ENCODE measurements at regions not wholly inside any gene's neighbourhood (a gene's known extent, or its start where the extent isn't known, plus 50 kb on each side); places are given as distances from the start of the nearest gene placed in this dataset.

GRCh38 chr17:15133826-15134225 is 131.3 kb downstream of the PMP22 start:
- Histone ChIP-seq H3K36me3 (no peaks in the 10 kb centered on the region), H3K9me3 (ENCODE audit: severe bottlenecking) (no peaks in the 10 kb centered on the region), H3K27ac (no peak overlapping the region), H3K27me3 (ENCODE audit: insufficient read depth, low read depth, severe bottlenecking) (no peaks in the 10 kb centered on the region), H3K4me3 (ENCODE audit: low read depth, low read length) (no peak overlapping the region)
- TF ChIP-seq CTCF (IDR thresholded peaks at IDR 0.05; ENCODE audit: low read depth, low read length) = no peak
- DNase-seq = no peak

GRCh38 chr17:15133143-15133542 is 132.0 kb downstream of the PMP22 start:
- H3K27me3 ChIP-seq (ENCODE audit: insufficient read depth, low read depth, severe bottlenecking) = no peaks in the 10 kb centered on the region
- no peak overlapping the region for H3K4me3 ChIP-seq (ENCODE audit: low read depth, low read length)
- no peak for DNase-seq
- no peaks in the 10 kb centered on the region for H3K36me3 ChIP-seq
- no peak overlapping the region for H3K27ac ChIP-seq
- H3K9me3 ChIP-seq (ENCODE audit: severe bottlenecking) = no peaks in the 10 kb centered on the region
- TF ChIP-seq CTCF (IDR thresholded peaks at IDR 0.05; ENCODE audit: low read depth, low read length) = no peak

- TF ChIP-seq CTCF (IDR thresholded peaks at IDR 0.05; ENCODE audit: low read depth, low read length) = no peak
- Histone ChIP-seq H3K36me3 (no peaks in the 10 kb centered on the region), H3K4me3 (ENCODE audit: low read depth, low read length) (no peak overlapping the region), H3K27ac (no peak overlapping the region), H3K27me3 (ENCODE audit: insufficient read depth, low read depth, severe bottlenecking) (no peaks in the 10 kb centered on the region), H3K9me3 (ENCODE audit: severe bottlenecking) (no peaks in the 10 kb centered on the region)
- no peak for DNase-seq
Observed at GRCh38 chr17:15130426-15130825, 134.7 kb downstream of the PMP22 start.

GRCh38 chr17:15129986-15130385 is 135.1 kb downstream of the PMP22 start:
- no peak overlapping the region for H3K27ac ChIP-seq
- no peaks in the 10 kb centered on the region for H3K9me3 ChIP-seq (ENCODE audit: severe bottlenecking)
- H3K4me3 ChIP-seq (ENCODE audit: low read depth, low read length) = no peak overlapping the region
- H3K36me3 ChIP-seq = no peaks in the 10 kb centered on the region
- TF ChIP-seq CTCF (IDR thresholded peaks at IDR 0.05; ENCODE audit: low read depth, low read length) = no peak
- no peaks in the 10 kb centered on the region for H3K27me3 ChIP-seq (ENCODE audit: insufficient read depth, low read depth, severe bottlenecking)
- no peak for DNase-seq

GRCh38 chr17:15124746-15125145 is 140.4 kb downstream of the PMP22 start:
- Histone ChIP-seq H3K36me3 (no peaks in the 10 kb centered on the region), H3K9me3 (ENCODE audit: severe bottlenecking) (no peaks in the 10 kb centered on the region), H3K27me3 (ENCODE audit: insufficient read depth, low read depth, severe bottlenecking) (no peaks in the 10 kb centered on the region), H3K4me3 (ENCODE audit: low read depth, low read length) (no peak overlapping the region), H3K27ac (no peak overlapping the region)
- no peak for TF ChIP-seq CTCF (IDR thresholded peaks at IDR 0.05; ENCODE audit: low read depth, low read length)
- DNase-seq = no peak

- Histone ChIP-seq H3K27ac (no peak overlapping the region), H3K36me3 (no peaks in the 10 kb centered on the region)
Observed at GRCh38 chr17:15124264-15124595, 140.9 kb downstream of the PMP22 start.

More at GRCh38 chr17:15124264-15124595, 140.9 kb downstream of the PMP22 start:
- TF ChIP-seq CTCF (IDR thresholded peaks at IDR 0.05; ENCODE audit: low read depth, low read length) = no peak
- Histone ChIP-seq H3K9me3 (ENCODE audit: severe bottlenecking) (no peaks in the 10 kb centered on the region), H3K27me3 (ENCODE audit: insufficient read depth, low read depth, severe bottlenecking) (no peaks in the 10 kb centered on the region), H3K4me3 (ENCODE audit: low read depth, low read length) (no peak overlapping the region)
- no peak for DNase-seq

Measured in WERI-Rb-1 (cell line).